OCI-LY3 (cell line): ENCODE measurements at regions not wholly inside any gene's neighbourhood (a gene's known extent, or its start where the extent isn't known, plus 50 kb on each side); places are given as distances from the start of the nearest gene placed in this dataset.

Source experiments
- H2AFZ ChIP-seq: fragments of 200-600, 300-600 bp; shearing (Covaris generic); 2 replicates; pipeline ENCODE4 v1.6.0; 2014; ENCODE audit warnings: antibody characterized with exemption, low read depth, low read length
- H3K27ac ChIP-seq: fragments of 200-600, 300-600 bp; sonication (generic); 2 replicates; pipeline ENCODE4 v1.5.1; 2014; ENCODE audit warnings: mild to moderate bottlenecking, low read length, moderate library complexity, mixed read lengths
- H3K27me3 ChIP-seq: fragments of 200-600, 300-600 bp; sonication (generic); 2 replicates; pipeline ENCODE4 v1.6.1; 2014; ENCODE audit warnings: low read depth, low read length, mixed read lengths
- H3K36me3 ChIP-seq: fragments of 200-600, 300-600 bp; sonication (generic); replicated peaks from 2 replicates; pipeline ENCODE3; 2014; ENCODE audit warnings: low read depth, low read length, mixed read lengths
- H3K4me1 ChIP-seq: fragments of 300-600, 200-600 bp; sonication (generic); 2 replicates; pipeline ENCODE4 v1.6.1; 2014; ENCODE audit warnings: low read length, mixed read lengths
- H3K4me2 ChIP-seq: fragments of 200-600, 300-600 bp; sonication (generic); 2 replicates; pipeline ENCODE4 v1.6.1; 2014; ENCODE audit warnings: low read length, mixed read lengths
- H3K4me3 ChIP-seq: fragments of 300-600, 200-600 bp; sonication (generic); 2 replicates; pipeline ENCODE4 v1.5.1; 2014; ENCODE audit warnings: antibody characterized with exemption, mild to moderate bottlenecking, low read length, moderate library complexity
- H3K79me2 ChIP-seq: fragments of 300-600, 200-600 bp; shearing (Covaris generic); 2 replicates; pipeline ENCODE4 v1.6.1; 2014; ENCODE audit warnings: mild to moderate bottlenecking, low read length, mixed read lengths
- H3K9ac ChIP-seq: fragments of 300-600, 200-600 bp; shearing (Covaris generic); 2 replicates; pipeline ENCODE4 v1.6.0; 2014; ENCODE audit warnings: mild to moderate bottlenecking, low read length, moderate library complexity
- H3K9me3 ChIP-seq: fragments of 200-600, 300-600 bp; shearing (Covaris generic); 2 replicates; pipeline ENCODE4 v1.6.1; 2014; ENCODE audit warnings: low read length, mixed read lengths; ENCODE audit not compliant: insufficient read depth
- H4K20me1 ChIP-seq: fragments of 200-600, 300-600 bp; sonication (generic); 2 replicates; pipeline ENCODE4 v1.6.1; 2016; ENCODE audit warnings: low read length, mixed read lengths; ENCODE audit not compliant: insufficient read depth
- CTCF ChIP-seq: fragments of 200-600, 300-600 bp; sonication (generic); IDR thresholded peaks from 2 replicates; pipeline ENCODE4 v1.5.1; 2014; ENCODE audit warnings: antibody characterized with exemption, low read length, low read depth
- EZH2phosphoT487 ChIP-seq: fragments of 200-600 bp; shearing (Covaris generic); IDR thresholded peaks from 2 replicates; pipeline ENCODE4 v1.6.1; 2018; ENCODE audit warnings: antibody characterized with exemption, mixed run types, low read depth

GRCh38 chr9:26605367-26605766 is 287.2 kb downstream of the CAAP1 start:
- H3K9ac ChIP-seq = no peak overlapping the region
- H2AFZ ChIP-seq = no peak overlapping the region
- H3K79me2 ChIP-seq = no peaks in the 10 kb centered on the region
- no peaks in the 10 kb centered on the region for H3K4me1 ChIP-seq
- H3K4me3 ChIP-seq = no peak overlapping the region
- TF ChIP-seq CTCF (no peak), EZH2phosphoT487 (no peak)
- no peaks in the 10 kb centered on the region for H3K27me3 ChIP-seq
- no peaks in the 10 kb centered on the region for H3K36me3 ChIP-seq
- H3K9me3 ChIP-seq = no peaks in the 10 kb centered on the region
- H4K20me1 ChIP-seq = no peaks in the 10 kb centered on the region
- no peak overlapping the region for H3K4me2 ChIP-seq
- H3K27ac ChIP-seq = no peak overlapping the region

- no peak overlapping the region for H3K4me2 ChIP-seq
- no peaks in the 10 kb centered on the region for H3K79me2 ChIP-seq
- no peak overlapping the region for H2AFZ ChIP-seq
- TF ChIP-seq CTCF (no peak), EZH2phosphoT487 (no peak)
- H3K27ac ChIP-seq = no peak overlapping the region
- H3K4me1 ChIP-seq = no peaks in the 10 kb centered on the region
- no peak overlapping the region for H3K4me3 ChIP-seq
- no peaks in the 10 kb centered on the region for H3K27me3 ChIP-seq
- H3K36me3 ChIP-seq = no peaks in the 10 kb centered on the region
- H4K20me1 ChIP-seq = no peaks in the 10 kb centered on the region
- H3K9me3 ChIP-seq = no peaks in the 10 kb centered on the region
- no peak overlapping the region for H3K9ac ChIP-seq
Measured at GRCh38 chr9:26604076-26604662, 288.4 kb downstream of the CAAP1 start.

GRCh38 chr9:26603617-26604016 is 289.0 kb downstream of the CAAP1 start:
- Histone ChIP-seq H3K36me3 (no peaks in the 10 kb centered on the region), H3K4me2 (no peak overlapping the region), H3K4me3 (no peak overlapping the region), H3K27me3 (no peaks in the 10 kb centered on the region), H3K9ac (no peak overlapping the region), H3K4me1 (no peaks in the 10 kb centered on the region), H3K27ac (no peak overlapping the region), H2AFZ (no peak overlapping the region), H4K20me1 (no peaks in the 10 kb centered on the region), H3K79me2 (no peaks in the 10 kb centered on the region), H3K9me3 (no peaks in the 10 kb centered on the region)
- TF ChIP-seq EZH2phosphoT487 = no peak
- TF ChIP-seq CTCF = no peak

DNA sequence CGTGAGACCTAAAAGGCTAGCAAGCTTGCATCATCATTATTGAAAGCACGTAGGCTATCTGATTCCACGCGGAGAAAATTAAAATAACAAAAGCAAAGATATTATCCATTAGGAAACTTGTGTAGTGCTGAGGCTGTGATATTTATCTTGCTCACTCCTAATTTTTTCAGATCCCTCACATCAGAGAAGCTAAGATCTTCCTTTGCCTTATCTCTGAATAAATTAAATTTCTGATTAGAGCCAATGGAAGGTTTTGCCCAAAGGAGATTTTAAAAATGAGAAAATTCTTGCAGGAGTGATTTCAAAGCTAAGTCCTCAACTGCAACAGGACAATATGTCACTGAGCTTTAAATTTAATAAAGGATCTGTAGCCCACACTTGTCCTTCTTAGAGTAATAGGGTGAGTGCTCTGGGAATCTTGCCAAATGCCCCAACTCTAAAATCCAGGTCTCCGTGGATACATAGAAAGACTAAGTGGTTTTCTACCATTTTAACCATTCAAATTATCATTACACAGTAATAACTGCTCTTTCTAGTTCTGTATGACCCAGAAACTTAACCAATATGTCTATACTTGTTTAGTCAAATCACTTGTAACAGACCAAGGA is 295.0 kb downstream of the CAAP1 start:
- Histone ChIP-seq H3K4me2 (no peak overlapping the region), H3K9ac (no peak overlapping the region), H3K79me2 (no peaks in the 10 kb centered on the region), H3K27ac (no peak overlapping the region), H3K4me3 (no peak overlapping the region), H3K36me3 (no peaks in the 10 kb centered on the region), H3K9me3 (no peaks in the 10 kb centered on the region), H4K20me1 (no peaks in the 10 kb centered on the region), H3K27me3 (no peaks in the 10 kb centered on the region), H3K4me1 (no peaks in the 10 kb centered on the region), H2AFZ (no peak overlapping the region)
- TF ChIP-seq CTCF = no peak
- TF ChIP-seq EZH2phosphoT487 = no peak
